PC-9 (cell line): ENCODE measurements at regions not wholly inside any gene's neighbourhood (a gene's known extent, or its start where the extent isn't known, plus 50 kb on each side); places are given as distances from the start of the nearest gene placed in this dataset.

Experiments
- BruUV-seq: library from RNA; stranded (reverse); fragments of 400-500 nt; replicated peaks from 2 replicates; lab custom pipeline; 2021; lab: Mats Ljungman, UMichigan
- CTCF ChIA-PET: fragments of 300-600 bp; sonication (Branson Sonifier 250); formaldehyde crosslinking; loops from one replicate; lab custom pipeline; 2022; ENCODE audit warnings: antibody characterized with exemption; lab: Charles Lee
- POLR2A ChIA-PET: fragments of 300-600 bp; sonication (Branson Sonifier 250); formaldehyde crosslinking; loops from one replicate; lab custom pipeline; 2022; ENCODE audit warnings: antibody characterized with exemption; ENCODE audit not compliant: unreplicated experiment; lab: Charles Lee
- DNase-seq, 2 experiments: peaks; one replicate each; pipeline versions ENCODE4 v3.0.0 to v3.0.0-alpha.2; 2015 to 2022; ENCODE audit warnings: mixed read lengths in 1 of 2
- H2AFZ ChIP-seq: fragments of 200-600 bp; sonication (generic); 2 replicates; pipeline ENCODE4 v1.8.1; 2017; ENCODE audit warnings: antibody characterized with exemption
- H3F3A ChIP-seq: fragments of 200-600 bp; sonication (generic); 2 replicates; pipeline ENCODE4 v1.8.1; 2017; ENCODE audit warnings: antibody characterized with exemption, mild to moderate bottlenecking, low read depth; ENCODE audit not compliant: insufficient read depth
- H3K27ac ChIP-seq: fragments of 200-600 bp; sonication (generic); 2 replicates; pipeline ENCODE4 v1.6.1; 2016; ENCODE audit warnings: mixed run types
- H3K27me3 ChIP-seq: fragments of 200-600 bp; sonication (generic); 2 replicates; pipeline ENCODE4 v1.6.1; 2016; ENCODE audit warnings: low read depth, mixed run types; ENCODE audit not compliant: insufficient read depth
- H3K36me3 ChIP-seq: fragments of 200-600 bp; sonication (generic); 2 replicates; pipeline ENCODE4 v1.6.1; 2016; ENCODE audit warnings: low read depth, mixed run types
- H3K4me1 ChIP-seq: fragments of 200-600 bp; sonication (generic); replicated peaks from 2 replicates; pipeline ENCODE4 v1.6.1; 2016; ENCODE audit warnings: mixed run types; ENCODE audit not compliant: insufficient read depth
- H3K4me2 ChIP-seq: fragments of 200-600 bp; sonication (generic); 2 replicates; pipeline ENCODE4 v1.6.1; 2017; ENCODE audit warnings: mixed run types
- H3K4me3 ChIP-seq: fragments of 200-600 bp; sonication (generic); 2 replicates; pipeline ENCODE4 v1.6.1; 2016; ENCODE audit warnings: mixed run types
- H3K79me2 ChIP-seq: fragments of 200-600 bp; sonication (generic); 2 replicates; pipeline ENCODE4 v1.6.1; 2017; ENCODE audit warnings: low read depth, mixed run types
- H3K9me2 ChIP-seq: fragments of 200-600 bp; sonication (generic); 2 replicates; pipeline ENCODE4 v1.8.1; 2017; ENCODE audit warnings: mild to moderate bottlenecking; ENCODE audit not compliant: insufficient read depth
- H3K9me3 ChIP-seq: fragments of 200-600 bp; sonication (generic); 2 replicates; pipeline ENCODE4 v1.8.1; 2016; ENCODE audit warnings: low read depth; ENCODE audit not compliant: insufficient read depth
- H4K20me1 ChIP-seq: fragments of 200-600 bp; sonication (generic); 2 replicates; pipeline ENCODE4 v1.8.1; 2017; ENCODE audit not compliant: insufficient read depth
- CTCF ChIP-seq: fragments of 200-600 bp; sonication (generic); conservative IDR thresholded peaks from 2 replicates; pipeline ENCODE4 v1.6.1; 2017; ENCODE audit warnings: mixed run types, antibody characterized with exemption, mild to moderate bottlenecking, moderate library complexity
- EZH2 ChIP-seq: fragments of 200-600 bp; sonication (generic); IDR thresholded peaks from 2 replicates; pipeline ENCODE4 v1.8.0; 2017; ENCODE audit warnings: antibody characterized with exemption, low read depth
- intact Hi-C: fragments of 100-400 bp; cut with micrococcal nuclease; formaldehyde crosslinking; loops from one replicate; pipeline ENCODE4 v1.10.0; 2022; ENCODE audit not compliant: unreplicated experiment

- Histone ChIP-seq H3K4me1 (no peaks in the 10 kb centered on the region), H3K79me2 (no peaks in the 10 kb centered on the region), H3K9me3 (no peaks in the 10 kb centered on the region; the same call in 1 of the 2 replicates), H3F3A (no peaks in the 10 kb centered on the region), H3K36me3 (no peaks in the 10 kb centered on the region), H3K4me3 (no peak overlapping the region), H3K9me2 (peaks cover 5% of the 10 kb centered on the region; the same call in 1 of the 2 replicates), H4K20me1 (no peaks in the 10 kb centered on the region), H3K27ac (no peak overlapping the region), H2AFZ (no peak overlapping the region), H3K27me3 (no peaks in the 10 kb centered on the region), H3K4me2 (no peak overlapping the region)
- intact Hi-C loops, result no loop called here
- DNase-seq, result no peak
- BruUV-seq, result no TSS peak
- ChIA-PET CTCF (no interaction called here), POLR2A (no interaction called here)
- TF ChIP-seq EZH2 (no peak), CTCF (no peak)
These were observed 84.9 kb upstream of the INHBA start for GRCh38 chr7:41787651-41788350.

- no peaks in the 10 kb centered on the region for H3K4me1 ChIP-seq
- H3K27me3 ChIP-seq, result no peaks in the 10 kb centered on the region
- DNase-seq, result no peak
- no peak overlapping the region for H3K4me2 ChIP-seq
- CTCF ChIA-PET, result no interaction called here
- H3K9me2 ChIP-seq, result peaks cover 5% of the 10 kb centered on the region; the same call in 1 of the 2 replicates
- H3K79me2 ChIP-seq, result no peaks in the 10 kb centered on the region
- POLR2A ChIA-PET, result no interaction called here
- H3K9me3 ChIP-seq, result no peaks in the 10 kb centered on the region; the same call in 1 of the 2 replicates
- H4K20me1 ChIP-seq, result no peaks in the 10 kb centered on the region
- BruUV-seq, result no TSS peak
- H3K36me3 ChIP-seq, result no peaks in the 10 kb centered on the region
- no peak overlapping the region for H2AFZ ChIP-seq
- no peak overlapping the region for H3K27ac ChIP-seq
- H3F3A ChIP-seq, result no peaks in the 10 kb centered on the region
- TF ChIP-seq EZH2 (no peak), CTCF (no peak)
- intact Hi-C loops, result no loop called here
- no peak overlapping the region for H3K4me3 ChIP-seq
These were observed 84.1 kb upstream of the INHBA start for GRCh38 chr7:41786944-41787343.

DNA sequence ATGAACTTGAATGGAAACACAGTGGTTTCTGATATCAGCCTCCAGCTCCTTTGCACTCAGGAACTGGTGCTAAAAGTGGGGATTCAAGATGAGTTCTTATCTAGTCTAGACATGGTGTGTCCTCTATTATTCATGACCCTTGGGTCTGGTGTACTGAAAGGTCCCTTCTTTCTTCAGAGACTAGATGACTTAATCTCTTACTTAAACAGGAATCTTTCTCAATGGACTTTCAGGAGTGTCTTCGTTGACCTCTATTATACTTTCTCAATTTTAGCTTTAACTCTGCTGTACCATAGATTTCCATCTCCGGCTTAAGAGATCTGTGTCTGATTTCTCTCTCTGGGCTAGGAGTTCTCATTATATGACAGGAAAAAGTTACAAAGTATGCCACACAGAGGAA, 83.5 kb upstream of the INHBA start:
- Histone ChIP-seq H3K4me2 (no peak overlapping the region), H4K20me1 (no peaks in the 10 kb centered on the region), H3K27me3 (no peaks in the 10 kb centered on the region), H3K27ac (no peak overlapping the region), H3K4me3 (no peak overlapping the region), H3K4me1 (no peaks in the 10 kb centered on the region), H2AFZ (no peak overlapping the region), H3K9me3 (no peaks in the 10 kb centered on the region; the same call in 1 of the 2 replicates), H3F3A (no peaks in the 10 kb centered on the region), H3K79me2 (no peaks in the 10 kb centered on the region), H3K9me2 (peaks cover 5% of the 10 kb centered on the region; the same call in 1 of the 2 replicates), H3K36me3 (no peaks in the 10 kb centered on the region)
- no peak for TF ChIP-seq EZH2
- no peak for TF ChIP-seq CTCF
- POLR2A ChIA-PET, result no interaction called here
- intact Hi-C loops, result no loop called here
- DNase-seq, result no peak
- BruUV-seq, result no TSS peak
- CTCF ChIA-PET, result no interaction called here
